22Rv1 (cell line): ENCODE measurements at regions not wholly inside any gene's neighbourhood (a gene's known extent, or its start where the extent isn't known, plus 50 kb on each side); places are given as distances from the start of the nearest gene placed in this dataset.
A peak's percentile ranks its signal among the peaks of the same experiment; 100 is the strongest.

Experiments
- H3K27ac ChIP-seq: fragments of 450-650 bp; 2 replicates; pipeline ENCODE4 v1.5.1; 2017
- CTCF ChIP-seq: fragments of 450-650 bp; IDR thresholded peaks from 2 replicates; pipeline ENCODE4 v1.5.1; 2017; ENCODE audit warnings: mild to moderate bottlenecking
- ZFX ChIP-seq: fragments of 450-650 bp; IDR thresholded peaks from 2 replicates; pipeline ENCODE4 v1.6.1; 2017; ENCODE audit warnings: antibody characterized with exemption, borderline replicate concordance

DNA sequence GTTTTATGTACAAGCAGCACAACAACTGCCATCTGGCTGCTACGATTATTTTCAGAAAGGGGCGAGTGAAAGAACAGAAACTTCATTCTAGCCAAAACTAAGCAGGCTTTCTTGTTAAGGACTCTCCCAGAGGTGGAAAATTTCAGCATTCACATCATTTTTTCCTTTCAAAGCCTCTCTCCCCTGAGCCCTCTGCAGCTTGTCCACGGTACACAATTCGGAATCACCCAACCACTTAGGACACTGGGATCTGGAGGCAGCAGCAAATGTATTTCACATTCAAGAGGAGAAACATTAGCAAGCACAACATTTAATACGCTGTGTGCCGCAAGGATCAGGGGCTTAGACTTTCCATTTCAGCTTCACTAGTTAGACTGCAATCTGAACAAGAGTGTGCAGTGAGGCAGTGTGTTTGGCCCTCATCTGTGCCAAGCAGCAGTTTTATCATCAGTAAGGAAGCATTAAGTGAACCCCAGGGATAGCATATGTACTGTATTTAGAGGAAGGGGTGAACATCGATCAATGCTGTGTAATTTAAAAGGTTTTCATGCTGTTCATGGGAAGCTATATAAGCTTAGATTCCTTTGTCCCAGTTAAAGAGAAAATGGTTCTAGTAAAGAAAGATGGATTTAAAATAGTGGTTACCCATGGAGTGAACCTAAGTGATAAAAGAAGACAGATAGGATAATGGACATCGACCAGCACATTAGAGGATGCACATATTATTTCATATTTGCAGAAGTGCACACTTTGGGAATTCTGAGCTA, 504.9 kb downstream of the TBL1XR1 start:
- no peak overlapping the region for H3K27ac ChIP-seq
- no peak for TF ChIP-seq ZFX

GRCh38 chr3:176690083-176690869, 507.0 kb downstream of the TBL1XR1 start:
- no peak overlapping the region for H3K27ac ChIP-seq
- TF ChIP-seq CTCF, result no peak
- no peak for TF ChIP-seq ZFX

- no peak for TF ChIP-seq CTCF
- H3K27ac ChIP-seq, result no peak overlapping the region
Observed at GRCh38 chr3:176687754-176688153, 509.5 kb downstream of the TBL1XR1 start.

DNA sequence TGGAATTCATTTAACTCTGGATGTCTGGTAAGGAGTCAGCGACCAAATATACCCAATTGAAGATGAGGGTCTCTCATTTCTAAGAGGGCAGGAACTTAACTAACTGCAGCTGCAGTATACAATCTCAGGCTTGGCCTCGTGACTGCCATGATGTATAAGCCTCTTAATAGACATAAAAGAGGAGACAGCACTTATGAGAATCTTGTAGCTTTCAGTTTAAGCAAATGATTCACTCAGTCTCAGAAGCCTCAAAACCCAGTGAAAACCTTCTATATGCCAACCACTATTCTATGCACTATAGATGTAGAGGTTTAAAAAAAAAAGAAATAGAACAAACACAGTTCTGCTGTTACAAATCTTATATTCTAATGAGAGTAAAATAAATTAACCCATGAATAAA, 513.9 kb downstream of the TBL1XR1 start:
- TF ChIP-seq CTCF, result no peak
- TF ChIP-seq ZFX, result no peak
- no peak overlapping the region for H3K27ac ChIP-seq

DNA sequence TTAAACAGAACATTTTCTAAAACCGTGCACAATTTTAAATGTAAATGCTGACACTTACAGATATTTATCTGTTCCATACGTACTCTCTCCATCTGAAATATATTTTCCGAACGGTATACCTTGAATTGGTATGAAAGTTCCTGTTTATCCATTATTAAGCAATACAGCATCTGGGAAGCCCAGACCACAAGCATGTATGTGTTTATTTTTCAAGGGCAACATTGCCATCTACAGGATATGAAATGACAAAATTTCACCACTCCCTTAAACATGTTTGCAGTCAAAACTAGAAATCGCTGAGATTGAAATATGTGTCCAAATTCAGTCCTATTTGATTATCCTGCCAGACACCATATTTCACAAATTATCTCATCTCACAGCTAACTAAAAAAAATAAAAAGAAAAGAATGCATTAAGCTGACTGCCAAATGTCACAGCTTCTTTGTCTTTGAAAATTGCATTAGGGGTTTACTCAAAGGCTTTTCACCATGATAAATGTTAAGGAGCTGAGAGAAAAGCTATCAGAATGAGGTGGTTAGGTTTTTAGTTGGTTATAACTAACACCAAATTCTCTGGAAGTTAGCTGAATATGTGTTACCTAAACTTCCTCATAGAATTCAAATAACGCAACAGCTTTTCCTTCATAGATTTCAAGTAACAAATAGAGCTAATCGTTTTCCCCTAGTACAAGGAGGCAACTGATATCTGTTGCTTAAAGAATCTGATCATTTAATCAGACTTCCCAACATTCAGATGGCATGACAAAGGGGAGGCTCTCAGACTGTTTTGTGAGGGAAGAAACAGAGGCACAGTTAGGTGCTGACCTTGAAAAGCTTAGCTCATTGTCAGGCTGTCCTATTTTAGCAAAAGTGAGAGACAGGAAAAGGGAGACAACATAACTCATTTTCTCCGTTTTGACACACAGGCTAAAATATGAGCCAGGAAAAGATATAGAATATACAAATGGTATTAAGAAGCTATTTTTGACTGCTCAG, 533.1 kb downstream of the TBL1XR1 start:
- TF ChIP-seq ZFX (no peak), CTCF (peak; percentile 66)
- H3K27ac ChIP-seq, result peak overlapping the region; percentile 43

DNA sequence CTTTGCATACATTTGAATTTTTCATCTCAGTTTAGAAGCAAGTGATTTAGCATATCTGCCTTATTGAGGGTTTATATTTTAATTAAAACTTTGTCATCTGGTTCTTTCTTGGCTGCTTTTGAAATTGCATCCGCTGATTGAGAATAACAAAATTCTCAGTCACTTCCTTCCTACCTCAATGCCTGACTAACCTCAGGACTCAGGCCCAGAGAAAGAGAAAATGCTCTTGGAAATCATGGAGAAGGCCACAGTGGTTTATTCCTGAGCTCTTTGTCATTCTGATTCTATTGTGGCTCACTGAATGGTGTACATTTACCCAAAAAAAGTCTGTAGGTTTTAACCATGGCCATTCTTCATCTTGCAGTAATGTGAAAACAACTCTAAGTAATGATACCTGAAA, 533.9 kb downstream of the TBL1XR1 start:
- TF ChIP-seq ZFX (no peak), CTCF (no peak)

DNA sequence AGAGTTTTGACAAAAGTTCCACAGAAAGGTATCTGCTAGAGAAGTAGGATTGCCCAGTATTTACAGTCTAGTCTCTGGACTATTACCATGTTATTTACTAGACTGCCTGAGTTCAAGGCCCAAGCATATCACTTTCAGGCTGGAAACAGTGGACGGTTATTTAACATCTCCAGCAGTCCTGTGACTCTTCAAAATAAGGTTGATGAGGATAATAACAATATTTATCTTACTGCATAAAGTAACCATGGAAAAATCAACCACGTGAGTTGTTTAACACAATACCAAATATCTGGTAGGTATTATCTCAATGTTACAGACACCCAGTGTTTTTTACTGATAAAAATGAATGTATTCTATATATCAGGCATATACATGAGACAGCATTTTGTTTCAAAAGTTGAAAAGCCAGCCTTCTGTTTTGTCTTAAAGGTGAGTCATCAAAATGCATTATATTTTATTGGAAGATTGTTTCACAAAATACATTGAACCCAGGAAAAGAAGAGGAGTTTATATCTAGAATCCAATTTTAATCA, 535.8 kb downstream of the TBL1XR1 start:
- TF ChIP-seq CTCF, result no peak
- TF ChIP-seq ZFX, result no peak
- no peak overlapping the region for H3K27ac ChIP-seq

More for the DNA sequence above, 533.9 kb downstream of the TBL1XR1 start:
- peak overlapping the region; percentile 43 for H3K27ac ChIP-seq
